Mesothelial cell of epicardium (in vitro differentiated cells): ENCODE measurements at regions not wholly inside any gene's neighbourhood (a gene's known extent, or its start where the extent isn't known, plus 50 kb on each side); places are given as distances from the start of the nearest gene placed in this dataset.
A peak's percentile ranks its signal among the peaks of the same experiment; 100 is the strongest.

Experiments
- DNase-seq, 2 experiments: peaks; one replicate each; pipeline ENCODE4 v3.0.0; 2021; ENCODE audit warnings: low spot score in 2 of 2; ENCODE audit not compliant: unreplicated experiment in 2 of 2
- H3K27ac Mint-ChIP-seq: 2 replicates; pipeline ENCODE4 v1.8.0; 2021; ENCODE audit warnings: mixed read lengths
- H3K27me3 Mint-ChIP-seq: 2 replicates; pipeline ENCODE4 v1.8.0; 2021; ENCODE audit warnings: low read depth, mixed read lengths
- H3K36me3 Mint-ChIP-seq: 2 replicates; pipeline ENCODE4 v1.8.0; 2021; ENCODE audit warnings: mixed read lengths
- H3K4me1 Mint-ChIP-seq: 2 replicates; pipeline ENCODE4 v1.8.0; 2021; ENCODE audit warnings: mixed read lengths
- H3K4me3 Mint-ChIP-seq: 2 replicates; pipeline ENCODE4 v1.8.0; 2021; ENCODE audit warnings: mild to moderate bottlenecking, moderate library complexity, mixed read lengths
- H3K9me3 Mint-ChIP-seq: 2 replicates; pipeline ENCODE4 v1.8.0; 2021; ENCODE audit warnings: mixed read lengths
- microRNA-seq: library from miRNA; unstranded; fragments of <30 nt; microRNA quantifications from one replicate; pipeline ENCODE4 v1.2.0, GENCODE V29; 2021; ENCODE audit warnings: inconsistent platforms, mixed read lengths
- TF ChIP-seq, protein P1 (sequence below): fragments of 200-600 bp; sonication (generic); IDR thresholded peaks from one replicate; pipeline ENCODE4 v1.5.0; 2021; ENCODE audit warnings: antibody characterized with exemption; ENCODE audit not compliant: unreplicated experiment

DNA sequence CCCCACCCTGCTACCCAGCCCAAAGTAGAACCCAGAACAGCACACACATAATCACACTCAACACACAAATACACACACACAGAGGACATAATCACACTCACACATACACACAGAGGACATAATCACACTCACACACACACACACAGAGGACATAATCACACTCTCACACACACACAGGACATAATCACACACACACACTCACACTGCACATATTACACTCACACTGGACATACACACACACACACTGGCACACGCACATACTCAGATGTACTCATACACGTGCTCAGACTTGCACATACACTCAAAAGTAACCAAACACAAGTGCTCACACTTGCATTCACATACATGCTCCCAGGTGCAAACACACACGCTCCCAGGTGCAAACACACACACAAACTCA is 54.3 kb upstream of the CAMK1G start:
- no peak for DNase-seq
- no peak overlapping the region for H3K27ac Mint-ChIP-seq
- H3K4me1 Mint-ChIP-seq: peaks cover 5% of the 10 kb centered on the region
- TF ChIP-seq, protein P1, sequence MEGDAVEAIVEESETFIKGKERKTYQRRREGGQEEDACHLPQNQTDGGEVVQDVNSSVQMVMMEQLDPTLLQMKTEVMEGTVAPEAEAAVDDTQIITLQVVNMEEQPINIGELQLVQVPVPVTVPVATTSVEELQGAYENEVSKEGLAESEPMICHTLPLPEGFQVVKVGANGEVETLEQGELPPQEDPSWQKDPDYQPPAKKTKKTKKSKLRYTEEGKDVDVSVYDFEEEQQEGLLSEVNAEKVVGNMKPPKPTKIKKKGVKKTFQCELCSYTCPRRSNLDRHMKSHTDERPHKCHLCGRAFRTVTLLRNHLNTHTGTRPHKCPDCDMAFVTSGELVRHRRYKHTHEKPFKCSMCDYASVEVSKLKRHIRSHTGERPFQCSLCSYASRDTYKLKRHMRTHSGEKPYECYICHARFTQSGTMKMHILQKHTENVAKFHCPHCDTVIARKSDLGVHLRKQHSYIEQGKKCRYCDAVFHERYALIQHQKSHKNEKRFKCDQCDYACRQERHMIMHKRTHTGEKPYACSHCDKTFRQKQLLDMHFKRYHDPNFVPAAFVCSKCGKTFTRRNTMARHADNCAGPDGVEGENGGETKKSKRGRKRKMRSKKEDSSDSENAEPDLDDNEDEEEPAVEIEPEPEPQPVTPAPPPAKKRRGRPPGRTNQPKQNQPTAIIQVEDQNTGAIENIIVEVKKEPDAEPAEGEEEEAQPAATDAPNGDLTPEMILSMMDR: no peak
- H3K4me3 Mint-ChIP-seq: no peak overlapping the region
- H3K36me3 Mint-ChIP-seq: no peaks in the 10 kb centered on the region
- peaks cover 3% of the 10 kb centered on the region for H3K27me3 Mint-ChIP-seq
- H3K9me3 Mint-ChIP-seq: no peaks in the 10 kb centered on the region

GRCh38 chr1:209531006-209531405 is 52.5 kb upstream of the CAMK1G start:
- TF ChIP-seq, protein P1: no peak
- Mint-ChIP-seq H3K27ac (no peak overlapping the region), H3K4me3 (no peak overlapping the region), H3K4me1 (peaks cover under 1% of the 10 kb centered on the region), H3K36me3 (no peaks in the 10 kb centered on the region), H3K9me3 (no peaks in the 10 kb centered on the region), H3K27me3 (peaks cover 4% of the 10 kb centered on the region)
- no peak for DNase-seq

- no peaks in the 10 kb centered on the region for H3K9me3 Mint-ChIP-seq
- TF ChIP-seq, protein P1: no peak
- no peaks in the 10 kb centered on the region for H3K4me1 Mint-ChIP-seq
- H3K4me3 Mint-ChIP-seq: no peak overlapping the region
- H3K27me3 Mint-ChIP-seq: peaks cover 9% of the 10 kb centered on the region
- H3K36me3 Mint-ChIP-seq: no peaks in the 10 kb centered on the region
- no peak overlapping the region for H3K27ac Mint-ChIP-seq
- no peak for DNase-seq
These were observed 52.0 kb upstream of the CAMK1G start for GRCh38 chr1:209531549-209531948.

Small RNA genes in the stretch of these regions (microRNA-seq; reads per million reads assigned to microRNA genes)
- gene MIR205: 39,737 reads per million, percentile 99 among the genes with 10 or more reads in this experiment
